ENCODE measurements at regions not wholly inside any gene's neighbourhood (a gene's known extent, or its start where the extent isn't known, plus 50 kb on each side); places are given as distances from the start of the nearest gene placed in this dataset.

DNA sequence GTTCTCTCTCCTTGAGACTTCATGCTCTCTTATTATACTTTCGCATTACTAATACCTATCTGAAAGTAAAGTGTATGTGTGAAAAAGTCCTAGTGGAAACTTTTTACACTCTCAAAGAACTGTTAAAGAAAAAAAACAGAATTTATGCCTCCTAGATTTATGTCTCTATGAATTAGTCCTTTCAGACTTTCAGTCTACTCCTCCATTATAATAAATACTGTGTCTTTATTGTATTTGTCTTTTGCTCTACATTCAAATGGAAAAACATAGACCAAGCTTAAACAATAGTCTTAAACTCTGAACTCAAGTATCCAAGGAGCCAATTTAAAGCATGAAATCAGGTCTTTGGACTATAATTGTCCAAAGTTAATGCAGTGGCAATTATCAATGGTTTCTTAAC, 1449.0 kb downstream of the PLA2G4A start:
- Histone ChIP-seq H4K20me1 (replicated peaks; ENCODE audit: insufficient read depth) (no peaks in the 10 kb centered on the region), H3K27me3 (ENCODE audit: insufficient read depth) (no peaks in the 10 kb centered on the region), H3K9me2 (ENCODE audit: insufficient read depth) (no peaks in the 10 kb centered on the region), H3K36me3 (ENCODE audit: insufficient read depth) (no peaks in the 10 kb centered on the region), H2AFZ (no peak overlapping the region), H3K4me3 (no peak overlapping the region), H3K4me1 (ENCODE audit: insufficient read depth) (no peaks in the 10 kb centered on the region), H3K27ac (ENCODE audit: low read depth) (no peak overlapping the region), H3F3A (replicated peaks; ENCODE audit: low read depth) (no peaks in the 10 kb centered on the region), H3K4me2 (no peak overlapping the region), H3K79me2 (replicated peaks; ENCODE audit: insufficient read depth) (no peaks in the 10 kb centered on the region)
- no peak for DNase-seq (ENCODE audit: low spot score)
- H3K4me3 Mint-ChIP-seq, result no peak overlapping the region
- ATAC-seq, result no peak
- no peaks in the 10 kb centered on the region for H3K4me1 Mint-ChIP-seq
- TF ChIP-seq, protein P1, sequence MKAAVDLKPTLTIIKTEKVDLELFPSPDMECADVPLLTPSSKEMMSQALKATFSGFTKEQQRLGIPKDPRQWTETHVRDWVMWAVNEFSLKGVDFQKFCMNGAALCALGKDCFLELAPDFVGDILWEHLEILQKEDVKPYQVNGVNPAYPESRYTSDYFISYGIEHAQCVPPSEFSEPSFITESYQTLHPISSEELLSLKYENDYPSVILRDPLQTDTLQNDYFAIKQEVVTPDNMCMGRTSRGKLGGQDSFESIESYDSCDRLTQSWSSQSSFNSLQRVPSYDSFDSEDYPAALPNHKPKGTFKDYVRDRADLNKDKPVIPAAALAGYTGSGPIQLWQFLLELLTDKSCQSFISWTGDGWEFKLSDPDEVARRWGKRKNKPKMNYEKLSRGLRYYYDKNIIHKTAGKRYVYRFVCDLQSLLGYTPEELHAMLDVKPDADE (IDR thresholded peaks at IDR 0.05), result no peak
- TF ChIP-seq, protein P2, sequence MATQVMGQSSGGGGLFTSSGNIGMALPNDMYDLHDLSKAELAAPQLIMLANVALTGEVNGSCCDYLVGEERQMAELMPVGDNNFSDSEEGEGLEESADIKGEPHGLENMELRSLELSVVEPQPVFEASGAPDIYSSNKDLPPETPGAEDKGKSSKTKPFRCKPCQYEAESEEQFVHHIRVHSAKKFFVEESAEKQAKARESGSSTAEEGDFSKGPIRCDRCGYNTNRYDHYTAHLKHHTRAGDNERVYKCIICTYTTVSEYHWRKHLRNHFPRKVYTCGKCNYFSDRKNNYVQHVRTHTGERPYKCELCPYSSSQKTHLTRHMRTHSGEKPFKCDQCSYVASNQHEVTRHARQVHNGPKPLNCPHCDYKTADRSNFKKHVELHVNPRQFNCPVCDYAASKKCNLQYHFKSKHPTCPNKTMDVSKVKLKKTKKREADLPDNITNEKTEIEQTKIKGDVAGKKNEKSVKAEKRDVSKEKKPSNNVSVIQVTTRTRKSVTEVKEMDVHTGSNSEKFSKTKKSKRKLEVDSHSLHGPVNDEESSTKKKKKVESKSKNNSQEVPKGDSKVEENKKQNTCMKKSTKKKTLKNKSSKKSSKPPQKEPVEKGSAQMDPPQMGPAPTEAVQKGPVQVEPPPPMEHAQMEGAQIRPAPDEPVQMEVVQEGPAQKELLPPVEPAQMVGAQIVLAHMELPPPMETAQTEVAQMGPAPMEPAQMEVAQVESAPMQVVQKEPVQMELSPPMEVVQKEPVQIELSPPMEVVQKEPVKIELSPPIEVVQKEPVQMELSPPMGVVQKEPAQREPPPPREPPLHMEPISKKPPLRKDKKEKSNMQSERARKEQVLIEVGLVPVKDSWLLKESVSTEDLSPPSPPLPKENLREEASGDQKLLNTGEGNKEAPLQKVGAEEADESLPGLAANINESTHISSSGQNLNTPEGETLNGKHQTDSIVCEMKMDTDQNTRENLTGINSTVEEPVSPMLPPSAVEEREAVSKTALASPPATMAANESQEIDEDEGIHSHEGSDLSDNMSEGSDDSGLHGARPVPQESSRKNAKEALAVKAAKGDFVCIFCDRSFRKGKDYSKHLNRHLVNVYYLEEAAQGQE (IDR thresholded peaks at IDR 0.05; ENCODE audit: unreplicated experiment), result no peak
- TF ChIP-seq CREB1 (CRISPR knock-in tag; IDR thresholded peaks at IDR 0.05; ENCODE audit: low read depth) (no peak), EZH2 (IDR thresholded peaks at IDR 0.05; ENCODE audit: low read depth, unreplicated experiment) (no peak), NANOG (IDR thresholded peaks at IDR 0.05; ENCODE audit: borderline replicate concordance) (no peak), STAT1 (IDR thresholded peaks at IDR 0.05; ENCODE audit: unreplicated experiment) (no peak), JUNB (IDR thresholded peaks at IDR 0.05; ENCODE audit: unreplicated experiment) (no peak), POLR2AphosphoS5 (IDR thresholded peaks at IDR 0.05; ENCODE audit: low read depth) (no peak), EZH2phosphoT487 (IDR thresholded peaks at IDR 0.05; ENCODE audit: unreplicated experiment) (no peak), ZNF114 (CRISPR knock-in tag; IDR thresholded peaks at IDR 0.05) (no peak), ZNF331 (CRISPR knock-in tag; IDR thresholded peaks at IDR 0.05; ENCODE audit: low read depth) (no peak)
- TF ChIP-seq, protein P3, sequence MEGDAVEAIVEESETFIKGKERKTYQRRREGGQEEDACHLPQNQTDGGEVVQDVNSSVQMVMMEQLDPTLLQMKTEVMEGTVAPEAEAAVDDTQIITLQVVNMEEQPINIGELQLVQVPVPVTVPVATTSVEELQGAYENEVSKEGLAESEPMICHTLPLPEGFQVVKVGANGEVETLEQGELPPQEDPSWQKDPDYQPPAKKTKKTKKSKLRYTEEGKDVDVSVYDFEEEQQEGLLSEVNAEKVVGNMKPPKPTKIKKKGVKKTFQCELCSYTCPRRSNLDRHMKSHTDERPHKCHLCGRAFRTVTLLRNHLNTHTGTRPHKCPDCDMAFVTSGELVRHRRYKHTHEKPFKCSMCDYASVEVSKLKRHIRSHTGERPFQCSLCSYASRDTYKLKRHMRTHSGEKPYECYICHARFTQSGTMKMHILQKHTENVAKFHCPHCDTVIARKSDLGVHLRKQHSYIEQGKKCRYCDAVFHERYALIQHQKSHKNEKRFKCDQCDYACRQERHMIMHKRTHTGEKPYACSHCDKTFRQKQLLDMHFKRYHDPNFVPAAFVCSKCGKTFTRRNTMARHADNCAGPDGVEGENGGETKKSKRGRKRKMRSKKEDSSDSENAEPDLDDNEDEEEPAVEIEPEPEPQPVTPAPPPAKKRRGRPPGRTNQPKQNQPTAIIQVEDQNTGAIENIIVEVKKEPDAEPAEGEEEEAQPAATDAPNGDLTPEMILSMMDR (conservative IDR thresholded peaks at IDR 0.05; ENCODE audit: low read depth in 2 of 2), result no peak
- TF ChIP-seq, protein P4, sequence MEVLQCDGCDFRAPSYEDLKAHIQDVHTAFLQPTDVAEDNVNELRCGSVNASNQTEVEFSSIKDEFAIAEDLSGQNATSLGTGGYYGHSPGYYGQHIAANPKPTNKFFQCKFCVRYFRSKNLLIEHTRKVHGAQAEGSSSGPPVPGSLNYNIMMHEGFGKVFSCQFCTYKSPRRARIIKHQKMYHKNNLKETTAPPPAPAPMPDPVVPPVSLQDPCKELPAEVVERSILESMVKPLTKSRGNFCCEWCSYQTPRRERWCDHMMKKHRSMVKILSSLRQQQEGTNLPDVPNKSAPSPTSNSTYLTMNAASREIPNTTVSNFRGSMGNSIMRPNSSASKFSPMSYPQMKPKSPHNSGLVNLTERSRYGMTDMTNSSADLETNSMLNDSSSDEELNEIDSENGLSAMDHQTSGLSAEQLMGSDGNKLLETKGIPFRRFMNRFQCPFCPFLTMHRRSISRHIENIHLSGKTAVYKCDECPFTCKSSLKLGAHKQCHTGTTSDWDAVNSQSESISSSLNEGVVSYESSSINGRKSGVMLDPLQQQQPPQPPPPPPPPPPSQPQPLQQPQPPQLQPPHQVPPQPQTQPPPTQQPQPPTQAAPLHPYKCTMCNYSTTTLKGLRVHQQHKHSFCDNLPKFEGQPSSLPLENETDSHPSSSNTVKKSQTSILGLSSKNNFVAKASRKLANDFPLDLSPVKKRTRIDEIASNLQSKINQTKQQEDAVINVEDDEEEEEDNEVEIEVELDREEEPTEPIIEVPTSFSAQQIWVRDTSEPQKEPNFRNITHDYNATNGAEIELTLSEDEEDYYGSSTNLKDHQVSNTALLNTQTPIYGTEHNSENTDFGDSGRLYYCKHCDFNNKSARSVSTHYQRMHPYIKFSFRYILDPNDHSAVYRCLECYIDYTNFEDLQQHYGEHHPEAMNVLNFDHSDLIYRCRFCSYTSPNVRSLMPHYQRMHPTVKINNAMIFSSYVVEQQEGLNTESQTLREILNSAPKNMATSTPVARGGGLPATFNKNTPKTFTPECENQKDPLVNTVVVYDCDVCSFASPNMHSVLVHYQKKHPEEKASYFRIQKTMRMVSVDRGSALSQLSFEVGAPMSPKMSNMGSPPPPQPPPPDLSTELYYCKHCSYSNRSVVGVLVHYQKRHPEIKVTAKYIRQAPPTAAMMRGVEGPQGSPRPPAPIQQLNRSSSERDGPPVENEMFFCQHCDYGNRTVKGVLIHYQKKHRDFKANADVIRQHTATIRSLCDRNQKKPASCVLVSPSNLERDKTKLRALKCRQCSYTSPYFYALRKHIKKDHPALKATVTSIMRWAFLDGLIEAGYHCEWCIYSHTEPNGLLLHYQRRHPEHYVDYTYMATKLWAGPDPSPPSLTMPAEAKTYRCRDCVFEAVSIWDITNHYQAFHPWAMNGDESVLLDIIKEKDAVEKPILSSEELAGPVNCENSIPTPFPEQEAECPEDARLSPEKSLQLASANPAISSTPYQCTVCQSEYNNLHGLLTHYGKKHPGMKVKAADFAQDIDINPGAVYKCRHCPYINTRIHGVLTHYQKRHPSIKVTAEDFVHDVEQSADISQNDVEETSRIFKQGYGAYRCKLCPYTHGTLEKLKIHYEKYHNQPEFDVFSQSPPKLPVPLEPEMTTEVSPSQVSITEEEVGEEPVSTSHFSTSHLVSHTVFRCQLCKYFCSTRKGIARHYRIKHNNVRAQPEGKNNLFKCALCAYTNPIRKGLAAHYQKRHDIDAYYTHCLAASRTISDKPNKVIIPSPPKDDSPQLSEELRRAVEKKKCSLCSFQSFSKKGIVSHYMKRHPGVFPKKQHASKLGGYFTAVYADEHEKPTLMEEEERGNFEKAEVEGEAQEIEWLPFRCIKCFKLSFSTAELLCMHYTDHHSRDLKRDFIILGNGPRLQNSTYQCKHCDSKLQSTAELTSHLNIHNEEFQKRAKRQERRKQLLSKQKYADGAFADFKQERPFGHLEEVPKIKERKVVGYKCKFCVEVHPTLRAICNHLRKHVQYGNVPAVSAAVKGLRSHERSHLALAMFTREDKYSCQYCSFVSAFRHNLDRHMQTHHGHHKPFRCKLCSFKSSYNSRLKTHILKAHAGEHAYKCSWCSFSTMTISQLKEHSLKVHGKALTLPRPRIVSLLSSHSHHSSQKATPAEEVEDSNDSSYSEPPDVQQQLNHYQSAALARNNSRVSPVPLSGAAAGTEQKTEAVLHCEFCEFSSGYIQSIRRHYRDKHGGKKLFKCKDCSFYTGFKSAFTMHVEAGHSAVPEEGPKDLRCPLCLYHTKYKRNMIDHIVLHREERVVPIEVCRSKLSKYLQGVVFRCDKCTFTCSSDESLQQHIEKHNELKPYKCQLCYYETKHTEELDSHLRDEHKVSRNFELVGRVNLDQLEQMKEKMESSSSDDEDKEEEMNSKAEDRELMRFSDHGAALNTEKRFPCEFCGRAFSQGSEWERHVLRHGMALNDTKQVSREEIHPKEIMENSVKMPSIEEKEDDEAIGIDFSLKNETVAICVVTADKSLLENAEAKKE (CRISPR knock-in tag; IDR thresholded peaks at IDR 0.05), result no peak
- H3K27ac Mint-ChIP-seq, result no peak overlapping the region
- H3K27me3 Mint-ChIP-seq (ENCODE audit: insufficient read depth, low read depth, poor library complexity), result no peaks in the 10 kb centered on the region
- no peaks in the 10 kb centered on the region for H3K9me3 Mint-ChIP-seq
- H3K36me3 Mint-ChIP-seq (ENCODE audit: low read depth), result no peaks in the 10 kb centered on the region

All from GM23338 (cell line).